H9 (cell line): ENCODE measurements at regions not wholly inside any gene's neighbourhood (a gene's known extent, or its start where the extent isn't known, plus 50 kb on each side); places are given as distances from the start of the nearest gene placed in this dataset.

Experiments
- DNase-seq: peaks from one replicate; pipeline ENCODE4 v3.0.0-alpha.2; 2017
- H2AFZ ChIP-seq: one replicate; pipeline ENCODE4 v1.6.1; 2013; ENCODE audit warnings: mild to moderate bottlenecking, low read length, control low read depth, moderate library complexity
- H2AK5ac ChIP-seq: 2 replicates; pipeline ENCODE4 v1.6.1; 2013; ENCODE audit warnings: low read length, control low read depth, mixed read lengths; ENCODE audit not compliant: insufficient read length
- H2BK120ac ChIP-seq: one replicate; pipeline ENCODE4 v1.6.1; 2013; ENCODE audit warnings: low read depth, mild to moderate bottlenecking, low read length, control low read depth, inconsistent platforms; ENCODE audit not compliant: poor library complexity, severe bottlenecking
- H2BK12ac ChIP-seq: 2 replicates; pipeline ENCODE4 v1.6.1; 2013; ENCODE audit warnings: low read length, control low read depth, mixed read lengths, low read depth; ENCODE audit not compliant: insufficient read length
- H2BK15ac ChIP-seq: 2 replicates; pipeline ENCODE4 v1.6.1; 2013; ENCODE audit warnings: low read depth, low read length, control low read depth
- H2BK20ac ChIP-seq: one replicate; pipeline ENCODE4 v1.6.1; 2013; ENCODE audit warnings: low read depth, mild to moderate bottlenecking, low read length, control low read depth, inconsistent platforms; ENCODE audit not compliant: poor library complexity, severe bottlenecking
- H2BK5ac ChIP-seq: 2 replicates; pipeline ENCODE4 v1.6.1; 2013; ENCODE audit warnings: low read length, control low read depth, mixed read lengths; ENCODE audit not compliant: insufficient read length
- H3K14ac ChIP-seq: 2 replicates; pipeline ENCODE4 v1.6.1; 2013; ENCODE audit warnings: low read length, control low read depth; ENCODE audit not compliant: insufficient read depth
- H3K18ac ChIP-seq: 2 replicates; pipeline ENCODE4 v1.6.1; 2013; ENCODE audit warnings: low read depth, mild to moderate bottlenecking, mixed read lengths, low read length, control low read depth; ENCODE audit not compliant: insufficient read length
- H3K23ac ChIP-seq: 2 replicates; pipeline ENCODE4 v1.6.1; 2013; ENCODE audit warnings: low read length, control low read depth, mixed read lengths, low read depth; ENCODE audit not compliant: insufficient read length
- H3K23me2 ChIP-seq: 2 replicates; pipeline ENCODE4 v1.6.1; 2013; ENCODE audit warnings: low read depth, mild to moderate bottlenecking, mixed read lengths, low read length, control low read depth; ENCODE audit not compliant: insufficient read length, poor library complexity, severe bottlenecking
- H3K27ac ChIP-seq: 2 replicates; pipeline ENCODE4 v1.5.1; 2013; ENCODE audit warnings: low read length, control low read depth, mixed read lengths, low read depth; ENCODE audit not compliant: insufficient read length
- H3K27me3 ChIP-seq: 2 replicates; pipeline ENCODE4 v1.6.1; 2013; ENCODE audit warnings: low read length, control low read depth, inconsistent platforms; ENCODE audit not compliant: insufficient read depth
- H3K4ac ChIP-seq: 2 replicates; pipeline ENCODE4 v1.6.1; 2013; ENCODE audit warnings: low read depth, mild to moderate bottlenecking, control low read depth, inconsistent platforms, low read length, moderate library complexity
- H3K4me1 ChIP-seq: 2 replicates; pipeline ENCODE4 v1.6.1; 2013; ENCODE audit warnings: low read length, control low read depth, inconsistent platforms; ENCODE audit not compliant: insufficient read depth
- H3K4me2 ChIP-seq: 2 replicates; pipeline ENCODE4 v1.6.1; 2013; ENCODE audit warnings: low read length, control low read depth, mixed read lengths; ENCODE audit not compliant: insufficient read length, insufficient read depth
- H3K56ac ChIP-seq: 2 replicates; pipeline ENCODE4 v1.6.1; 2013; ENCODE audit warnings: low read depth, mild to moderate bottlenecking, mixed read lengths, low read length, control low read depth; ENCODE audit not compliant: insufficient read length
- H3K79me1 ChIP-seq: 2 replicates; pipeline ENCODE4 v1.6.1; 2013; ENCODE audit warnings: low read depth, mild to moderate bottlenecking, moderate library complexity, low read length, control low read depth, inconsistent platforms; ENCODE audit not compliant: insufficient read depth, poor library complexity, severe bottlenecking
- H3K79me2 ChIP-seq: 2 replicates; pipeline ENCODE4 v1.6.1; 2013; ENCODE audit warnings: low read length, control low read depth, inconsistent platforms; ENCODE audit not compliant: insufficient read depth
- H3K9ac ChIP-seq: 2 replicates; pipeline ENCODE4 v1.6.1; 2013; ENCODE audit warnings: low read length, control low read depth, mixed read lengths; ENCODE audit not compliant: insufficient read length; ENCODE audit errors: extremely low read depth
- H3K9me3 ChIP-seq: one replicate; pipeline ENCODE4 v1.6.1; 2013; ENCODE audit warnings: low read depth, low read length, inconsistent platforms; ENCODE audit not compliant: control insufficient read depth
- H3T11ph ChIP-seq: one replicate; pipeline ENCODE4 v1.6.1; 2013; ENCODE audit warnings: mild to moderate bottlenecking, low read length, control low read depth, inconsistent platforms
- H4K20me1 ChIP-seq: one replicate; pipeline ENCODE4 v1.6.1; 2013; ENCODE audit not compliant: control insufficient read depth, insufficient read length, insufficient read depth
- H4K5ac ChIP-seq: 2 replicates; pipeline ENCODE4 v1.6.1; 2013; ENCODE audit warnings: low read depth, mild to moderate bottlenecking, mixed read lengths, low read length, control low read depth; ENCODE audit not compliant: insufficient read length
- H4K8ac ChIP-seq: replicated peaks from 2 replicates; pipeline ENCODE4 v1.6.1; 2013; ENCODE audit warnings: low read length, control low read depth, mixed read lengths, low read depth; ENCODE audit not compliant: insufficient read length
- H4K91ac ChIP-seq: 2 replicates; pipeline ENCODE4 v1.6.1; 2013; ENCODE audit warnings: low read depth, mild to moderate bottlenecking, moderate library complexity, mixed read lengths, low read length, control low read depth; ENCODE audit not compliant: insufficient read length
- H3K27ac Mint-ChIP-seq, 3 experiments: 2 replicates in 2 of 3; 3 replicates in 1 of 3; pipeline ENCODE4 v1.8.0; 2020 to 2021; ENCODE audit warnings: mixed read lengths in 3 of 3, mild to moderate bottlenecking in 1 of 3, moderate library complexity in 1 of 3
- H3K27me3 Mint-ChIP-seq: 2 replicates; pipeline ENCODE4 v1.8.0; 2021; ENCODE audit warnings: low read depth, mild to moderate bottlenecking, moderate library complexity, mixed read lengths
- H3K36me3 Mint-ChIP-seq, 3 experiments: 2 replicates in 2 of 3; 3 replicates in 1 of 3; pipeline ENCODE4 v1.8.0; 2020 to 2021; ENCODE audit warnings: low read depth in 3 of 3, mixed read lengths in 3 of 3; ENCODE audit not compliant: insufficient read depth in 1 of 3
- H3K4me1 Mint-ChIP-seq, 2 experiments: 2 replicates each; pipeline ENCODE4 v1.8.0; 2020; ENCODE audit warnings: mixed read lengths in 2 of 2
- H3K4me3 Mint-ChIP-seq, 2 experiments: 2 replicates in 1 of 2; 3 replicates in 1 of 2; pipeline ENCODE4 v1.8.0; 2020 to 2021; ENCODE audit warnings: mild to moderate bottlenecking in 2 of 2, mixed read lengths in 2 of 2, moderate library complexity in 1 of 2
- H3K9me3 Mint-ChIP-seq, 2 experiments: 2 replicates in 1 of 2; 3 replicates in 1 of 2; pipeline ENCODE4 v1.8.0; 2020; ENCODE audit warnings: mild to moderate bottlenecking in 2 of 2, mixed read lengths in 2 of 2, moderate library complexity in 1 of 2
- CTCF ChIP-seq: fragments of 200-600 bp; sonication (generic); conservative IDR thresholded peaks from 3 replicates; pipeline ENCODE4 v1.8.0; 2021; ENCODE audit warnings: antibody characterized with exemption, mild to moderate bottlenecking
- WGBS: extraction: QIAGEN DNeasy Blood & Tissue Kit; methylation state at CpG from one replicate; pipeline ENCODE4 v1.1.7; 2013; ENCODE audit warnings: missing lambda C conversion rate, low lambda C conversion rate, mixed read lengths; ENCODE audit not compliant: insufficient read length; ENCODE audit errors: extremely low coverage; 5-methylcytosine and 5-hydroxymethylcytosine counted together

GRCh38 chr20:24736131-24736843, 212.8 kb upstream of the CST7 start:
- Mint-ChIP-seq H3K36me3 (peaks cover 0 to 3% (median 0%) of the 10 kb centered on the region in 3 experiments; a peak in 1 of 7 replicates), H3K9me3 (no peaks in the 10 kb centered on the region; a peak in 2 of 5 replicates), H3K27me3 (peaks cover 2% of the 10 kb centered on the region), H3K4me1 (peaks cover 26 to 31% of the 10 kb centered on the region in 2 experiments), H3K27ac (no peak overlapping the region), H3K4me3 (no peak overlapping the region)
- Histone ChIP-seq H3K23me2 (no peaks in the 10 kb centered on the region), H2BK12ac (no peak overlapping the region), H2BK5ac (no peak overlapping the region), H3K56ac (no peak overlapping the region), H4K5ac (no peak overlapping the region), H4K20me1 (no peaks in the 10 kb centered on the region), H3K27me3 (no peaks in the 10 kb centered on the region), H3K9ac (no peak overlapping the region), H3K4me1 (no peaks in the 10 kb centered on the region; the same call in 1 of the 2 replicates), H2AK5ac (no peak overlapping the region), H3K18ac (no peak overlapping the region), H3K79me1 (no peaks in the 10 kb centered on the region), H3K79me2 (no peaks in the 10 kb centered on the region), H3K23ac (no peak overlapping the region), H2AFZ (no peak overlapping the region), H2BK20ac (no peak overlapping the region), H3K9me3 (no peaks in the 10 kb centered on the region), H3T11ph (no peak overlapping the region), H4K8ac (no peak overlapping the region), H2BK15ac (no peak overlapping the region), H3K4me2 (no peak overlapping the region), H3K4ac (no peak overlapping the region), H2BK120ac (no peak overlapping the region), H4K91ac (no peak overlapping the region), H3K14ac (no peak overlapping the region), H3K27ac (no peak overlapping the region)
- WGBS, result no CpG with 5 or more reads among the region's 10 CpGs
- no peak for DNase-seq
- no peak for TF ChIP-seq CTCF
